Gastrocnemius medialis (tissue), 4 donors: ENCODE measurements at regions not wholly inside any gene's neighbourhood (a gene's known extent, or its start where the extent isn't known, plus 50 kb on each side); places are given as distances from the start of the nearest gene placed in this dataset.

Experiments
- ATAC-seq, 2 donors: fragments of 150-250 bp; one replicate each; pipeline ENCODE4 v1.9.1; 2016
- DNase-seq, 2 donors: peaks; one replicate each; pipeline ENCODE4 v3.0.0-alpha.2; 2019
- H3K27ac ChIP-seq, 4 donors: fragments of 200-600 bp; sonication (generic); 1 replicate in 1 of 4; 2 replicates in 3 of 4; pipeline ENCODE4 v1.5.1; 2016 to 2018; ENCODE audit warnings: mild to moderate bottlenecking in 2 of 4, moderate library complexity in 1 of 4
- H3K27me3 ChIP-seq, 3 donors: fragments of 200-600 bp; sonication (generic) in 2 of 3; 1 replicate in 1 of 3; 2 replicates in 2 of 3; pipeline versions ENCODE4 v1.5.1 to v1.6.0; 2016 to 2019; ENCODE audit warnings: mild to moderate bottlenecking in 1 of 3, moderate library complexity in 1 of 3
- H3K36me3 ChIP-seq, 2 donors: fragments of 200-600 bp; sonication (generic) in 1 of 2; one replicate each; pipeline ENCODE4 v1.5.1; 2017 to 2018
- H3K4me1 ChIP-seq, 2 donors: fragments of 200-600 bp; sonication (generic) in 1 of 2; one replicate each; pipeline ENCODE4 v1.5.1; 2016 to 2017; ENCODE audit warnings: mild to moderate bottlenecking in 2 of 2
- H3K4me3 ChIP-seq, 4 donors: fragments of 200-600 bp; sonication (generic) in 3 of 4; 1 replicate in 1 of 4; 2 replicates in 3 of 4; pipeline ENCODE4 v1.5.1; 2016 to 2019; ENCODE audit warnings: mild to moderate bottlenecking in 2 of 4
- H3K9me3 ChIP-seq, 3 donors: fragments of 200-600 bp; sonication (generic) in 2 of 3; 1 replicate in 1 of 3; 2 replicates in 2 of 3; pipeline ENCODE4 v1.5.1; 2016 to 2019
- POLR2A ChIP-seq, 2 donors: fragments of 450-650 bp; IDR thresholded peaks; one replicate each; pipeline ENCODE4 v1.6.1; 2017; ENCODE audit warnings: antibody characterized with exemption in 2 of 2, mild to moderate bottlenecking in 2 of 2, moderate library complexity in 2 of 2
- in situ Hi-C, 4 donors: fragments of 200-750 bp; cut with MboI; loops; one replicate each; pipeline versions ENCODE4 v1.15.0 to v1.8.0; 2017; ENCODE audit warnings: low sequenced_read_pairs in 4 of 4
- intact Hi-C: fragments of 100-400 bp; cut with DNase I; formaldehyde crosslinking; loops from one replicate; pipeline ENCODE4 v1.15.1; 2023; ENCODE audit warnings: low total_unique reads
- TF ChIP-seq, protein P1 (sequence below), 5 experiments: fragments of 450-650 bp in 3 of 5; fragments of 200-600 bp in 2 of 5; sonication (generic) in 2 of 5; IDR thresholded peaks in 4 of 5; conservative IDR thresholded peaks in 1 of 5; 1 replicate in 4 of 5; 2 replicates in 1 of 5; pipeline ENCODE4 v1.5.1; 2016 to 2019; ENCODE audit warnings: antibody characterized with exemption in 5 of 5, mild to moderate bottlenecking in 3 of 5, moderate library complexity in 3 of 5

DNA sequence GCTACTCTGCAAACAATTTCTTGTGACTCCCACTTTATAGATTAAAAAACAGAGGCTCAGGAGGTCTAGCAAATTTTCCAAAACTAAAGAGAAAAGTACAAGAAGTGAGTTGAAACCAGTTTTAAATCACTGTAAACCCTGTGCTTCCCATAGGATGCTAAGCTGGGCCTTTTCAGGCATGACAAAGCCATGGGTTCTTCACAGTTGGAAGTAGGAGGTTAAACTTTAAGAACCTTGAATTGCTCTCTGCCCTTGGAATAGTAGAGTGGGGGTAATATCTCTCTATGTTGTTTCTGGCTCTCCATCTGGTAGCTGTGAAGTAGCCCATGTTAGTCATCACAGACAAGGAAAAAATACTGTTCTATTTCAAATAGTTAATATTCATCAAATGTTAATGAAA lies 193.6 kb upstream of the SATB1 start:
- DNase-seq (no peak), ATAC-seq (no peak)
- Histone ChIP-seq H3K9me3 (no peaks in the 10 kb centered on the region), H3K4me1 (no peaks in the 10 kb centered on the region), H3K36me3 (no peaks in the 10 kb centered on the region), H3K27me3 (no peaks in the 10 kb centered on the region), H3K27ac (no peak overlapping the region), H3K4me3 (no peak overlapping the region)
- intact Hi-C loops = no loop called here
- no peak for TF ChIP-seq POLR2A (IDR thresholded peaks at IDR 0.05)
- TF ChIP-seq, protein P1, sequence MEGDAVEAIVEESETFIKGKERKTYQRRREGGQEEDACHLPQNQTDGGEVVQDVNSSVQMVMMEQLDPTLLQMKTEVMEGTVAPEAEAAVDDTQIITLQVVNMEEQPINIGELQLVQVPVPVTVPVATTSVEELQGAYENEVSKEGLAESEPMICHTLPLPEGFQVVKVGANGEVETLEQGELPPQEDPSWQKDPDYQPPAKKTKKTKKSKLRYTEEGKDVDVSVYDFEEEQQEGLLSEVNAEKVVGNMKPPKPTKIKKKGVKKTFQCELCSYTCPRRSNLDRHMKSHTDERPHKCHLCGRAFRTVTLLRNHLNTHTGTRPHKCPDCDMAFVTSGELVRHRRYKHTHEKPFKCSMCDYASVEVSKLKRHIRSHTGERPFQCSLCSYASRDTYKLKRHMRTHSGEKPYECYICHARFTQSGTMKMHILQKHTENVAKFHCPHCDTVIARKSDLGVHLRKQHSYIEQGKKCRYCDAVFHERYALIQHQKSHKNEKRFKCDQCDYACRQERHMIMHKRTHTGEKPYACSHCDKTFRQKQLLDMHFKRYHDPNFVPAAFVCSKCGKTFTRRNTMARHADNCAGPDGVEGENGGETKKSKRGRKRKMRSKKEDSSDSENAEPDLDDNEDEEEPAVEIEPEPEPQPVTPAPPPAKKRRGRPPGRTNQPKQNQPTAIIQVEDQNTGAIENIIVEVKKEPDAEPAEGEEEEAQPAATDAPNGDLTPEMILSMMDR (IDR thresholded peaks at IDR 0.05 in 4 of 5, conservative IDR thresholded peaks at IDR 0.05 in 1 of 5) = no peak
- in situ Hi-C loops = no loop called here

DNA sequence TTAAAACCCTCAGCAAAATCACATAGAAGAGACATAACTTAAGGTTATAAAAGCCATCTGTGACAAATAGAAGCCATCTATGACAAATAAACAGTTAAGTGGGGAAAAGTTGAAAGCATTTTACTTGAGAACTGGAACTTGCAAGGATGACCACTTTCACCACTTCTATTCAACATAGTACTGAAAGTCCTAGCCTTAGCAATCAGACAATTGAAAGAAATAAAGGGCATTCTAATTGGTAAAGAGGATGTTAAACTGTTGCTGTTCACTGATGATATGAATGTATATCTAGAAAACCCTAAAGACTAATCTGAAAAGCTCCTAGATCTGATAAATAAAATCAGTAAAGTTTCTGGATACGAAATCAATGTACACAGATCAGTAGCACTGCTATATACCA lies 186.9 kb upstream of the SATB1 start:
- ATAC-seq = no peak
- Histone ChIP-seq H3K27ac (no peak overlapping the region), H3K27me3 (no peaks in the 10 kb centered on the region), H3K4me3 (no peak overlapping the region), H3K4me1 (no peaks in the 10 kb centered on the region), H3K9me3 (no peaks in the 10 kb centered on the region), H3K36me3 (no peaks in the 10 kb centered on the region)
- intact Hi-C loops = no loop called here
- TF ChIP-seq, protein P1 (IDR thresholded peaks at IDR 0.05 in 4 of 5, conservative IDR thresholded peaks at IDR 0.05 in 1 of 5) = no peak
- TF ChIP-seq POLR2A (IDR thresholded peaks at IDR 0.05) = no peak
- in situ Hi-C loops = no loop called here
- no peak for DNase-seq

DNA sequence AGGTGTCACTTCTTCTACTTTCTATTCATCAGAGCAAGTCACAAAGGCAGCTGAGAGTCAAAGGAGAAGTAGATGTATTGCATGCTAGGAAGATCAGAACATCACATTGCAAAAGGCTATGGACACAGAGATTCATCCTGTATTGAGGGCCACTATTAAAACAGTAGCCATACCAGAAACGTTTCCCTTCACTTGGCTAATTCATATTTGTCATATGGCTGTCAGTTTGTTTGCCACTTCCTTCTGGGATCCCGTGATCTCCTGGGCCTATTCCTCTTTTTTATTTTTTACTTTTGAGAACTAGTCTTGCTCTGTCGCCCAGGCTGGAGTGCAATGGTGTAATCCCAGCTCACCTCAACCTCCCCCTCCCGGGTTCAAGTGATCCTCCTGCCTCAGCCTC lies 184.0 kb upstream of the SATB1 start:
- Histone ChIP-seq H3K9me3 (no peaks in the 10 kb centered on the region), H3K4me3 (no peak overlapping the region), H3K27ac (no peak overlapping the region), H3K36me3 (no peaks in the 10 kb centered on the region), H3K27me3 (no peaks in the 10 kb centered on the region), H3K4me1 (no peaks in the 10 kb centered on the region)
- intact Hi-C loops (no loop called here), in situ Hi-C loops (no loop called here)
- DNase-seq = no peak
- no peak for ATAC-seq
- no peak for TF ChIP-seq POLR2A (IDR thresholded peaks at IDR 0.05)
- TF ChIP-seq, protein P1 (IDR thresholded peaks at IDR 0.05 in 4 of 5, conservative IDR thresholded peaks at IDR 0.05 in 1 of 5) = no peak

DNA sequence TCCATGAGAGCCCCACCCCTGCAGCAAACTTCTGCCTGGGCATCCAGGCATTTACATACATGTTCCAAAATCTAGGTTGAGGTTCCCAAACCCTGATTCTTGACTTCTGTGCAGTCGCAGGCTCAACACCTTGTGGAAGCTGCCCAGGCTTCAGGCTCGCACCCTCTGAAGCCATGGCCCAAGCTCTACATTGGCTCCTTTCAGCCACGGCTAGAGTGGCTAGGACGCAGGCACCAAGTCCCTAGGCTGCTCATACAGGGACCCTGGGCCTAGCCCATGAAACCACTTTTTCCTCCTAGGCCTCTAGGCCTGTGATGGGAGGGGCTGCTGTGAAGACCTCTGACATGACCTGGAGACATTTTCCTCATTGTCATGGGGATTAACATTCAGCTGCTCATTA lies 172.8 kb upstream of the SATB1 start:
- Histone ChIP-seq H3K9me3 (no peaks in the 10 kb centered on the region), H3K36me3 (no peaks in the 10 kb centered on the region), H3K27ac (no peak overlapping the region), H3K4me3 (no peak overlapping the region), H3K27me3 (no peaks in the 10 kb centered on the region), H3K4me1 (no peaks in the 10 kb centered on the region)
- DNase-seq = no peak
- no peak for ATAC-seq
- intact Hi-C loops = no loop called here
- TF ChIP-seq, protein P1 (IDR thresholded peaks at IDR 0.05 in 4 of 5, conservative IDR thresholded peaks at IDR 0.05 in 1 of 5) = no peak
- TF ChIP-seq POLR2A (IDR thresholded peaks at IDR 0.05) = no peak
- in situ Hi-C loops = no loop called here

DNA sequence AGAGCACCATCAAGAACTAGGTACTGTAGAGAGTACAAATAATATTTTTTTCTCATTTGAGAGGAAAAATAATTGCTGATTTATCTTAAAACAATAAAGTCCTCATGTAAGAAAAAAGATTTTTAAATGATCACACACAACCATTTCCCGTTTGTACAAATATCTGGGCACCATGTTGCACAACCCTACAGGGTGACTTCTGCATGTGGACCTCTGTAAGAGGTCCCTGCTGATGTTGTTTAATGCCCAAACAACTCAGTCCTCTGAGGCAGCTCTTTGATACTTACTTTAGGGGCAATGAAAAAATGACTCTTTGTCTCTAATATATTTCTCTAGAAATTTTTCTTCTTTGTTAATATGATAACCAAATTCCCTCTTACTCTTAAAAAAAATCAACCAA lies 168.1 kb upstream of the SATB1 start:
- intact Hi-C loops (no loop called here), in situ Hi-C loops (no loop called here)
- no peak for DNase-seq
- H3K27me3 ChIP-seq = no peaks in the 10 kb centered on the region
- TF ChIP-seq, protein P1 (IDR thresholded peaks at IDR 0.05 in 4 of 5, conservative IDR thresholded peaks at IDR 0.05 in 1 of 5) = no peak
- TF ChIP-seq POLR2A (IDR thresholded peaks at IDR 0.05) = no peak
- no peak overlapping the region for H3K27ac ChIP-seq
- no peaks in the 10 kb centered on the region for H3K4me1 ChIP-seq
- no peaks in the 10 kb centered on the region for H3K9me3 ChIP-seq
- H3K36me3 ChIP-seq = no peaks in the 10 kb centered on the region
- H3K4me3 ChIP-seq = no peak overlapping the region
- no peak for ATAC-seq
